ENCODE measurements at regions not wholly inside any gene's neighbourhood (a gene's known extent, or its start where the extent isn't known, plus 50 kb on each side); places are given as distances from the start of the nearest gene placed in this dataset.

- no peak for DNase-seq (ENCODE audit: extremely low read depth, low read depth)
- TF ChIP-seq CTCF (IDR thresholded peaks at IDR 0.05; ENCODE audit: low read depth, low read length, missing control alignments), result no peak
- H3K4me3 ChIP-seq (replicated peaks; ENCODE audit: low read depth, low read length), result no peak overlapping the region
Measured at GRCh38 chr2:207296265-207296948, 130.7 kb upstream of the KLF7 start.

GRCh38 chr2:207300817-207301216 lies 135.1 kb upstream of the KLF7 start:
- no peak overlapping the region for H3K4me3 ChIP-seq (replicated peaks; ENCODE audit: low read depth, low read length)
- no peak for DNase-seq (ENCODE audit: extremely low read depth, low read depth)
- TF ChIP-seq CTCF (IDR thresholded peaks at IDR 0.05; ENCODE audit: low read depth, low read length, missing control alignments), result no peak

- no peak for TF ChIP-seq CTCF (IDR thresholded peaks at IDR 0.05; ENCODE audit: low read depth, low read length, missing control alignments)
- no peak overlapping the region for H3K4me3 ChIP-seq (replicated peaks; ENCODE audit: low read depth, low read length)
- no peak for DNase-seq (ENCODE audit: extremely low read depth, low read depth)
Measured at GRCh38 chr2:207304761-207305160, 139.0 kb upstream of the KLF7 start.

GRCh38 chr2:207308519-207309224 lies 142.9 kb upstream of the KLF7 start:
- H3K4me3 ChIP-seq (replicated peaks; ENCODE audit: low read depth, low read length), result no peak overlapping the region
- no peak for DNase-seq (ENCODE audit: extremely low read depth, low read depth)
- TF ChIP-seq CTCF (IDR thresholded peaks at IDR 0.05; ENCODE audit: low read depth, low read length, missing control alignments), result no peak

- H3K4me3 ChIP-seq (replicated peaks; ENCODE audit: low read depth, low read length), result no peak overlapping the region
- peak; percentile 89 for DNase-seq (ENCODE audit: extremely low read depth, low read depth)
- peak; percentile 17 for TF ChIP-seq CTCF (IDR thresholded peaks at IDR 0.05; ENCODE audit: low read depth, low read length, missing control alignments)
Measured at GRCh38 chr2:207311316-207312005, 145.7 kb upstream of the KLF7 start.

- no peak for DNase-seq (ENCODE audit: extremely low read depth, low read depth)
- no peak overlapping the region for H3K4me3 ChIP-seq (replicated peaks; ENCODE audit: low read depth, low read length)
- no peak for TF ChIP-seq CTCF (IDR thresholded peaks at IDR 0.05; ENCODE audit: low read depth, low read length, missing control alignments)
Measured at GRCh38 chr2:207312006-207312356, 146.2 kb upstream of the KLF7 start.

Measured in HFF-Myc (cell line).